SK-N-MC (cell line): ENCODE measurements at regions not wholly inside any gene's neighbourhood (a gene's known extent, or its start where the extent isn't known, plus 50 kb on each side); places are given as distances from the start of the nearest gene placed in this dataset.

Experiments used
- EZH2 ChIP-seq: fragments of 200-600 bp; sonication (generic); IDR thresholded peaks from one replicate; pipeline ENCODE4 v1.6.1; 2017; ENCODE audit warnings: antibody characterized with exemption
- FOXP2 ChIP-seq: optimal IDR thresholded peaks from 2 replicates; pipeline ENCODE3; 2011; ENCODE audit warnings: mild to moderate bottlenecking, moderate library complexity; ENCODE audit not compliant: insufficient read depth; ENCODE audit errors: extremely low read length, control extremely low read depth
- POLR2AphosphoS5 ChIP-seq: IDR thresholded peaks from 2 replicates; pipeline ENCODE4 v1.6.1; 2012; ENCODE audit warnings: mild to moderate bottlenecking, low read depth, low read length, borderline replicate concordance

DNA sequence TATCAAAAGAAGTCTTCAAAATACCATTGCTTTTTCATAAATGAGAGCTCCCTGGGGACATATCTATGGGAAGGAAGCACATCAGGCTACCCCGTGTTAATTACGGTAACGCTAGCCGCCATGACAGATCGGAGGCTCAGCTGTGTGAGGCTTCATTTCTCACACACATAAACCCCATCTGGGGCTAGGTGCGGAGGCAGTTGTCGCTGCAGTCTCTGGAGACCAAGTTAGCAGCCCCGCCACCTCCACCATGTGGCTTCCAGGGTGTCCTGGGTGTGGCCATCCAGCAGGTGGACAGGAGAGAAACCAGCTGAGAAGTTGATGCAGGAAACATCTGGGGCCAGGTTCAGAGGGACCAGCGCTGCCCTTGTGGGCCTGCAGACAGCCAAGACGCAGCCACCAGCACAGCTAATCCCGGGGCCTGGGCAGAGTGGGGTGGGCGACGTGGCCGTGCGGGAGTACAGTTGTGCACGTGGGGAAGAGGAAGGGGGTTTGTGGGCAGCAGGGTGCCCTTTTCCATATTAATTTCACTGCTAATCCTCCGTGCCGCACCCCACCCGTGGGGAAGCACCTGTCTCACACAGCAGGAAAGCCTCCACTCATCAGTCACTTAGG is 426.5 kb downstream of the IRX1 start:
- TF ChIP-seq POLR2AphosphoS5, result no peak
- TF ChIP-seq EZH2, result no peak
- TF ChIP-seq FOXP2, result no peak
